ENCODE measurements at regions not wholly inside any gene's neighbourhood (a gene's known extent, or its start where the extent isn't known, plus 50 kb on each side); places are given as distances from the start of the nearest gene placed in this dataset.

DNA sequence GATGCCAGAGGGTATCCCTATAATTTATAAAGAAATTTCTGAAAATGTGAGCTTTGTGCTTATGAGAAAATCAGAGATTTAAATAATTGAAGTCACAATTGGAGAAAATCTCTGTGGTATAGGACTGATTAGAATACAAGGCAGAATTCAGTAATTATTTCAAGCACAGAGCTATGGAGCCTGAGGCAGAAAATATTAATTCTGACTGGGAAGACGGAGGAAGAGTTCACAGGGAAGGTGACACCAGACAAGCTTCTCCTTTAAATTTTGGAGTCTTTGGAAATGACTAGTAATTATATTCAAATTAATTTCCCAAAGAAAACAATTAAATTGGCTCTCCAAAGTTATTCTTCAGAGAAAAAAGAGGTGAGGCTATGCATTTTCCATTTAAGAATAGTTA lies 121.5 kb downstream of the CHRM3 start:
- H3K9me3 ChIP-seq (ENCODE audit: insufficient read depth, low read length) = no peaks in the 10 kb centered on the region

GRCh38 chr1:239511875-239512274 lies 125.5 kb downstream of the CHRM3 start:
- no peak overlapping the region for H3K27ac ChIP-seq (ENCODE audit: low read depth, low read length)
- no peaks in the 10 kb centered on the region for H3K79me2 ChIP-seq (ENCODE audit: insufficient read depth, low read length)
- no peak overlapping the region for H2AFZ ChIP-seq (ENCODE audit: low read depth, low read length, severe bottlenecking)
- H3K4me3 ChIP-seq (ENCODE audit: insufficient read depth, low read length, poor library complexity, severe bottlenecking) = no peak overlapping the region
- no peak overlapping the region for H3K4me2 ChIP-seq (ENCODE audit: low read depth, low read length, poor library complexity, severe bottlenecking)
- H3K27me3 ChIP-seq (ENCODE audit: low read length) = no peaks in the 10 kb centered on the region
- no peaks in the 10 kb centered on the region for H3F3A ChIP-seq (ENCODE audit: insufficient read depth)
- no peaks in the 10 kb centered on the region for H3K36me3 ChIP-seq (ENCODE audit: low read length)
- H3K9me3 ChIP-seq (ENCODE audit: insufficient read depth, low read length) = no peaks in the 10 kb centered on the region
- no peak overlapping the region for H3K9ac ChIP-seq (ENCODE audit: low read length)
- H3K9me2 ChIP-seq (replicated peaks; ENCODE audit: insufficient read depth, low read length) = no peaks in the 10 kb centered on the region
- no peaks in the 10 kb centered on the region for H4K20me1 ChIP-seq (ENCODE audit: low read depth, low read length)
- TF ChIP-seq EZH2phosphoT487 (conservative IDR thresholded peaks at IDR 0.05; ENCODE audit: low read length) = no peak
- TF ChIP-seq, protein P1, sequence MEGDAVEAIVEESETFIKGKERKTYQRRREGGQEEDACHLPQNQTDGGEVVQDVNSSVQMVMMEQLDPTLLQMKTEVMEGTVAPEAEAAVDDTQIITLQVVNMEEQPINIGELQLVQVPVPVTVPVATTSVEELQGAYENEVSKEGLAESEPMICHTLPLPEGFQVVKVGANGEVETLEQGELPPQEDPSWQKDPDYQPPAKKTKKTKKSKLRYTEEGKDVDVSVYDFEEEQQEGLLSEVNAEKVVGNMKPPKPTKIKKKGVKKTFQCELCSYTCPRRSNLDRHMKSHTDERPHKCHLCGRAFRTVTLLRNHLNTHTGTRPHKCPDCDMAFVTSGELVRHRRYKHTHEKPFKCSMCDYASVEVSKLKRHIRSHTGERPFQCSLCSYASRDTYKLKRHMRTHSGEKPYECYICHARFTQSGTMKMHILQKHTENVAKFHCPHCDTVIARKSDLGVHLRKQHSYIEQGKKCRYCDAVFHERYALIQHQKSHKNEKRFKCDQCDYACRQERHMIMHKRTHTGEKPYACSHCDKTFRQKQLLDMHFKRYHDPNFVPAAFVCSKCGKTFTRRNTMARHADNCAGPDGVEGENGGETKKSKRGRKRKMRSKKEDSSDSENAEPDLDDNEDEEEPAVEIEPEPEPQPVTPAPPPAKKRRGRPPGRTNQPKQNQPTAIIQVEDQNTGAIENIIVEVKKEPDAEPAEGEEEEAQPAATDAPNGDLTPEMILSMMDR (IDR thresholded peaks at IDR 0.05; ENCODE audit: insufficient read depth, low read length, poor library complexity, severe bottlenecking) = no peak

More for the DNA sequence above, 121.5 kb downstream of the CHRM3 start:
- Histone ChIP-seq H3K9me2 (replicated peaks; ENCODE audit: insufficient read depth, low read length) (no peaks in the 10 kb centered on the region), H3K79me2 (ENCODE audit: insufficient read depth, low read length) (no peaks in the 10 kb centered on the region), H2AFZ (ENCODE audit: low read depth, low read length, severe bottlenecking) (no peak overlapping the region), H3K4me2 (ENCODE audit: low read depth, low read length, poor library complexity, severe bottlenecking) (no peak overlapping the region), H4K20me1 (ENCODE audit: low read depth, low read length) (no peaks in the 10 kb centered on the region), H3K27me3 (ENCODE audit: low read length) (no peaks in the 10 kb centered on the region), H3K27ac (ENCODE audit: low read depth, low read length) (no peak overlapping the region), H3K4me3 (ENCODE audit: insufficient read depth, low read length, poor library complexity, severe bottlenecking) (no peak overlapping the region), H3K36me3 (ENCODE audit: low read length) (no peaks in the 10 kb centered on the region), H3K9ac (ENCODE audit: low read length) (no peak overlapping the region), H3F3A (ENCODE audit: insufficient read depth) (no peaks in the 10 kb centered on the region)
- TF ChIP-seq EZH2phosphoT487 (conservative IDR thresholded peaks at IDR 0.05; ENCODE audit: low read length) = no peak
- TF ChIP-seq, protein P1 (IDR thresholded peaks at IDR 0.05; ENCODE audit: insufficient read depth, low read length, poor library complexity, severe bottlenecking) = no peak

- H2AFZ ChIP-seq (ENCODE audit: low read depth, low read length, severe bottlenecking) = no peak overlapping the region
- no peak overlapping the region for H3K4me2 ChIP-seq (ENCODE audit: low read depth, low read length, poor library complexity, severe bottlenecking)
- H3K36me3 ChIP-seq (ENCODE audit: low read length) = no peaks in the 10 kb centered on the region
- H3F3A ChIP-seq (ENCODE audit: insufficient read depth) = no peaks in the 10 kb centered on the region
- TF ChIP-seq, protein P1 (IDR thresholded peaks at IDR 0.05; ENCODE audit: insufficient read depth, low read length, poor library complexity, severe bottlenecking) = no peak
- H4K20me1 ChIP-seq (ENCODE audit: low read depth, low read length) = no peaks in the 10 kb centered on the region
- H3K9me2 ChIP-seq (replicated peaks; ENCODE audit: insufficient read depth, low read length) = no peaks in the 10 kb centered on the region
- H3K4me3 ChIP-seq (ENCODE audit: insufficient read depth, low read length, poor library complexity, severe bottlenecking) = no peak overlapping the region
- no peaks in the 10 kb centered on the region for H3K79me2 ChIP-seq (ENCODE audit: insufficient read depth, low read length)
- no peak overlapping the region for H3K27ac ChIP-seq (ENCODE audit: low read depth, low read length)
- no peak overlapping the region for H3K9ac ChIP-seq (ENCODE audit: low read length)
- no peaks in the 10 kb centered on the region for H3K27me3 ChIP-seq (ENCODE audit: low read length)
- no peaks in the 10 kb centered on the region for H3K9me3 ChIP-seq (ENCODE audit: insufficient read depth, low read length)
Observed at GRCh38 chr1:239516579-239516978, 130.2 kb downstream of the CHRM3 start.

DNA sequence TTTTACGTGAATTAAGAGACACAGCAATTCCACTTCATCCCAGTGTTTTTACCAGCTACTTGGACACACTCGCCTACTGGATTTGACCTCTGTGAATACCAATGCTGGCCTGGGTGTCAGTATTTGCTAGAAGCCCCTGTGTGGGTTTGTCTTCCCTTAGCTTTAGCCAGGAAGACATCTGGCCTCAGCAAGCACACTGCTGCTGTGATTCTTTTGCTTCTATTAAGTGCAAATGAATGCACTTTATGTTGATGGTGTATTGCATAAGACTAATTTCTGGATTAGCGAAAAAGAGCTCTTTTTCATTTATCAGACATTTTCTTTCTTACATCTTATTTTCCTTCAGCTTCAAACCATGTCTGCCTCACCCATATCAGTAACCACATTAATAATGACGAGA lies 140.0 kb downstream of the CHRM3 start:
- Histone ChIP-seq H2AFZ (ENCODE audit: low read depth, low read length, severe bottlenecking) (no peak overlapping the region), H3K9me2 (replicated peaks; ENCODE audit: insufficient read depth, low read length) (no peaks in the 10 kb centered on the region), H3K27ac (ENCODE audit: low read depth, low read length) (no peak overlapping the region), H3F3A (ENCODE audit: insufficient read depth) (no peaks in the 10 kb centered on the region), H3K4me3 (ENCODE audit: insufficient read depth, low read length, poor library complexity, severe bottlenecking) (no peak overlapping the region), H3K9me3 (ENCODE audit: insufficient read depth, low read length) (no peaks in the 10 kb centered on the region), H3K9ac (ENCODE audit: low read length) (no peak overlapping the region), H3K27me3 (ENCODE audit: low read length) (no peaks in the 10 kb centered on the region), H3K79me2 (ENCODE audit: insufficient read depth, low read length) (no peaks in the 10 kb centered on the region), H4K20me1 (ENCODE audit: low read depth, low read length) (no peaks in the 10 kb centered on the region), H3K36me3 (ENCODE audit: low read length) (no peaks in the 10 kb centered on the region), H3K4me2 (ENCODE audit: low read depth, low read length, poor library complexity, severe bottlenecking) (no peak overlapping the region)
- TF ChIP-seq EZH2phosphoT487 (conservative IDR thresholded peaks at IDR 0.05; ENCODE audit: low read length) = no peak
- TF ChIP-seq, protein P1 (IDR thresholded peaks at IDR 0.05; ENCODE audit: insufficient read depth, low read length, poor library complexity, severe bottlenecking) = no peak
